Sigmoid colon (tissue), 6 donors: ENCODE measurements at regions not wholly inside any gene's neighbourhood (a gene's known extent, or its start where the extent isn't known, plus 50 kb on each side); places are given as distances from the start of the nearest gene placed in this dataset.
A peak's percentile ranks its signal among the peaks of the same experiment; 100 is the strongest.

Experiments used
- DNase-seq: peaks from one replicate; pipeline ENCODE4 v3.0.0-alpha.2; 2019
- H3K27ac ChIP-seq, 4 donors: fragments of 200-600 bp; sonication (generic); one replicate each; pipeline ENCODE4 v1.5.1; 2016 to 2019; ENCODE audit warnings: mild to moderate bottlenecking in 1 of 4
- H3K27me3 ChIP-seq, 3 donors: fragments of 200-600 bp; sonication (generic); one replicate each; pipeline ENCODE4 v1.5.1; 2019; ENCODE audit warnings: mild to moderate bottlenecking in 1 of 3
- H3K36me3 ChIP-seq, 4 donors: fragments of 200-600 bp; sonication (generic); one replicate each; pipeline ENCODE4 v1.5.1; 2016 to 2019
- H3K4me1 ChIP-seq, 4 donors: fragments of 200-600 bp; sonication (generic); one replicate each; pipeline ENCODE4 v1.5.1; 2017 to 2019
- H3K4me3 ChIP-seq, 4 donors: fragments of 200-600 bp; sonication (generic); one replicate each; pipeline ENCODE4 v1.5.1; 2017 to 2019; ENCODE audit warnings: mild to moderate bottlenecking in 2 of 4, moderate library complexity in 1 of 4
- H3K9me3 ChIP-seq, 4 donors: fragments of 200-600 bp in 3 of 4; sonication (generic) in 3 of 4; one replicate each; pipeline versions ENCODE4 v1.5.1 to v1.6.1; 2013 to 2019
- EP300 ChIP-seq, 4 donors: sonication (generic); formaldehyde crosslinking; IDR thresholded peaks; one replicate each; pipeline ENCODE4 v1.6.1; 2017; ENCODE audit warnings: antibody characterized with exemption in 4 of 4
- POLR2A ChIP-seq, 2 donors: fragments of 450-650 bp; IDR thresholded peaks; one replicate each; pipeline ENCODE4 v1.6.1; 2016; ENCODE audit warnings: antibody characterized with exemption in 2 of 2, mild to moderate bottlenecking in 2 of 2, moderate library complexity in 2 of 2
- POLR2AphosphoS5 ChIP-seq, 4 donors: sonication (generic); formaldehyde crosslinking; IDR thresholded peaks; one replicate each; pipeline ENCODE4 v1.6.1; 2017; ENCODE audit warnings: antibody characterized with exemption in 4 of 4
- WGBS, 2 donors: extraction: QIAGEN DNeasy Blood & Tissue Kit; methylation state at CpG; one replicate each; pipeline ENCODE4 v1.1.7; 2013; 5-methylcytosine and 5-hydroxymethylcytosine counted together
- intact Hi-C: fragments of 100-400 bp; cut with DNase I; formaldehyde crosslinking; loops from one replicate; pipeline ENCODE4 v1.15.1; 2023
- TF ChIP-seq, protein P1 (sequence below), 4 experiments: fragments of 450-650 bp in 3 of 4; fragments of 200-600 bp in 1 of 4; IDR thresholded peaks; one replicate each; pipeline ENCODE4 v1.5.1; 2016 to 2019; ENCODE audit warnings: antibody characterized with exemption in 4 of 4, mild to moderate bottlenecking in 3 of 4, moderate library complexity in 2 of 4
- donor health status: healthy with polysubstance abuse.
- donor health status: healthy.

DNA sequence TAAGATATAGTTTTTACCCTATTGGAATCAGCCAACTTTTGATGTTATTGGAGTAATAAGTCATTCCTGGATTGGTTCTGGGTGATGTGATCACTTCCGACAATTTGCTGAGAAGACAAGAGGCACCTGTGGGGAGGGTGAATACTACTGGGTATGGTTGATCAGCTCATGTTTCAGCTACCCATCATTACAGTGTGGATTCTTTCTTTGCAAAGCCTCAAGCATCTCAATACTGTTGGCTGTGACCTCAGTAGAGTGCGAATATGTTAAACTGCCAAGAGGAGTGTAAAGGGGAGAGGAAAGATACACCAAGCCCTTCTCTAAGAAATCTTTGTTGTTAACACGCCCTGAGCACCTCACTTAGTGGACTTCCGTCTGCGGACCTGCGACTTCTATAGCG is 317.7 kb downstream of the TDRD15 start:
- no peak overlapping the region for H3K4me3 ChIP-seq
- H3K4me1 ChIP-seq, result peaks cover 0 to 13% (median 10%) of the 10 kb centered on the region in 4 donors
- no peak overlapping the region for H3K27ac ChIP-seq
- TF ChIP-seq, protein P1, sequence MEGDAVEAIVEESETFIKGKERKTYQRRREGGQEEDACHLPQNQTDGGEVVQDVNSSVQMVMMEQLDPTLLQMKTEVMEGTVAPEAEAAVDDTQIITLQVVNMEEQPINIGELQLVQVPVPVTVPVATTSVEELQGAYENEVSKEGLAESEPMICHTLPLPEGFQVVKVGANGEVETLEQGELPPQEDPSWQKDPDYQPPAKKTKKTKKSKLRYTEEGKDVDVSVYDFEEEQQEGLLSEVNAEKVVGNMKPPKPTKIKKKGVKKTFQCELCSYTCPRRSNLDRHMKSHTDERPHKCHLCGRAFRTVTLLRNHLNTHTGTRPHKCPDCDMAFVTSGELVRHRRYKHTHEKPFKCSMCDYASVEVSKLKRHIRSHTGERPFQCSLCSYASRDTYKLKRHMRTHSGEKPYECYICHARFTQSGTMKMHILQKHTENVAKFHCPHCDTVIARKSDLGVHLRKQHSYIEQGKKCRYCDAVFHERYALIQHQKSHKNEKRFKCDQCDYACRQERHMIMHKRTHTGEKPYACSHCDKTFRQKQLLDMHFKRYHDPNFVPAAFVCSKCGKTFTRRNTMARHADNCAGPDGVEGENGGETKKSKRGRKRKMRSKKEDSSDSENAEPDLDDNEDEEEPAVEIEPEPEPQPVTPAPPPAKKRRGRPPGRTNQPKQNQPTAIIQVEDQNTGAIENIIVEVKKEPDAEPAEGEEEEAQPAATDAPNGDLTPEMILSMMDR (IDR thresholded peaks at IDR 0.05), result no peak
- no peak for TF ChIP-seq EP300 (IDR thresholded peaks at IDR 0.05)
- no peak for TF ChIP-seq POLR2AphosphoS5 (IDR thresholded peaks at IDR 0.05)
- no peak for TF ChIP-seq POLR2A (IDR thresholded peaks at IDR 0.05)
- H3K27me3 ChIP-seq, result no peaks in the 10 kb centered on the region
- intact Hi-C loops, result no loop called here
- H3K9me3 ChIP-seq, result no peaks in the 10 kb centered on the region
- DNase-seq, result no peak
- H3K36me3 ChIP-seq, result no peaks in the 10 kb centered on the region
- 92 to 95% methylated on average over 7 of the region's 7 CpGs for WGBS, 2 donors

DNA sequence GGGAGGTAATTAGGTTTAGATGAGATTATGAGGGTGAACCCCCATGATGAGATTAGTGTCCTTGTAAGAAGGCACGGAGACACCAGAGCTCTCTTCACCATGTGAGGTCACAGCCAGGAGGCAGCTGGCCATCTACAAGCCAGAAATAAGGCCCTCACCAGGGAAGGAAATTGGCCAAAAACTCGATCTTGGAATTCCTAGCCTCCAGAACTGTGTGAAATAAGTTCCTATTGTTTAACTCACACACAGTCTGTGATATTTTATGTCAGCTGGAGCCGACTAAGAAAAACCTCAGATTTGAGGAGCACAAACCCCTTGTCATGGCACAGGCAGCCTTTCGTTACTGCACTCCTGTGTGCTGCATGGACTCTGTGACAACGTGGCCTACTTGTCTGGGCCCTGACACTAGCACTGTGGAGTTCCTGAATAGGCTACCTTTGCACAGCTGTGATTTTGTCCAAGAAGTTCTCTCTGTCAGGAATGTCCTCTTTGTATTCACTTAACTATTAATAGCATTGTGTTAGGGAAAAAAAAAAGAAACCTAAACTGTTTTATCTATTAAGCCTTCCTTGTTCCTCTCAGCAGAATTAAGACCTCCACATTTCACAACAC is 319.8 kb downstream of the TDRD15 start:
- DNase-seq, result no peak
- H3K27me3 ChIP-seq, result no peaks in the 10 kb centered on the region
- H3K4me3 ChIP-seq, result no peak overlapping the region
- H3K9me3 ChIP-seq, result no peaks in the 10 kb centered on the region
- no peaks in the 10 kb centered on the region for H3K36me3 ChIP-seq
- intact Hi-C loops, result no loop called here
- peak overlapping the region; percentile 37 to 57 (median 44) for H3K27ac ChIP-seq
- H3K4me1 ChIP-seq, result peaks cover 0 to 13% (median 10%) of the 10 kb centered on the region in 4 donors
- TF ChIP-seq, protein P1 (IDR thresholded peaks at IDR 0.05), result no peak
- TF ChIP-seq EP300 (IDR thresholded peaks at IDR 0.05) (no peak), POLR2A (IDR thresholded peaks at IDR 0.05) (no peak)
- 58 to 65% methylated on average over 5 of the region's 5 CpGs for WGBS, 2 donors

DNA sequence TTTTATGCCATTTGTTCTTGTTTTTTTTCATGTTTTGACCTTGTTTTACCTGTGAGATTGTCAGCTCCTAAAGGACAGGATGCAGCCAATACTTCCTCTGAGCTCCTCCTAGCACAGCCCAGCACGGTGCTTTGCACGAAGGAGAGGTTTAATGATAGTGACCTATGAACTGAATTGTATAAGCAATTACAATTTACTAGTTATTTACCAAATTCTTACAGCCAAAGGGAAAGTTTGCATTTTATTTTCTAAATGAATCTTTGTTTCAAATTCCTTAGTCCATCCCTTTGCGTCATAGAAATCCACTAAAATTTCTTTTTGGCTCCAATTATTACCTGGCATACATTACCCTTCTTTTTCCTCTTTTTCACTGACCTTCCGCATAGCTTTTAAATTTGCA is 326.1 kb downstream of the TDRD15 start:
- TF ChIP-seq, protein P1 (IDR thresholded peaks at IDR 0.05), result no peak
- TF ChIP-seq EP300 (IDR thresholded peaks at IDR 0.05) (no peak), POLR2AphosphoS5 (IDR thresholded peaks at IDR 0.05) (no peak)
- Histone ChIP-seq H3K27me3 (no peaks in the 10 kb centered on the region), H3K4me3 (no peak overlapping the region), H3K27ac (no peak overlapping the region), H3K9me3 (no peaks in the 10 kb centered on the region), H3K36me3 (no peaks in the 10 kb centered on the region), H3K4me1 (peaks cover 0 to 11% (median 0%) of the 10 kb centered on the region in 4 donors)
- WGBS, 2 donors, result 47 to 66% methylated on average over 4 of the region's 4 CpGs
- intact Hi-C loops, result no loop called here
- no peak for DNase-seq

DNA sequence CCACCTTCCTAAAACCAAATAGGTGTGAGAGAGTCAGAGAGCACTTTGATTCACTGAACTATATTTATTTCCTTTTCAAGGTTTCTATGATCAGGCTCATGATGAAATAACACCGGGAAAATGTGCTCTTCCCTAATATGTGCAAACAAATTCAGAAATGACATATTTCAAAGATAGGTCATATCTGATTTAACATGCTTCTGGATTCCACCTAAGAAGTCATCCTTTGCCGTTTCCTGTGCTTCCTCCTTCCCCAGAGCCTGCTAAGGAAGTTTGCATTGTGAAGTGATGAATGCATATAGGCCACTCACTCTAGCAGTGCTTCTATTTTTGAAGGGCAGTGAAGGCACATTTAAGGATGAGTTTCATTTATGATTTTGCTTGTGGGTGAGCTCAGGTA is 327.6 kb downstream of the TDRD15 start:
- TF ChIP-seq POLR2AphosphoS5 (IDR thresholded peaks at IDR 0.05), result no peak
- TF ChIP-seq, protein P1 (IDR thresholded peaks at IDR 0.05), result no peak
- no peak for TF ChIP-seq POLR2A (IDR thresholded peaks at IDR 0.05)
- TF ChIP-seq EP300 (IDR thresholded peaks at IDR 0.05), result no peak
- intact Hi-C loops, result no loop called here

DNA sequence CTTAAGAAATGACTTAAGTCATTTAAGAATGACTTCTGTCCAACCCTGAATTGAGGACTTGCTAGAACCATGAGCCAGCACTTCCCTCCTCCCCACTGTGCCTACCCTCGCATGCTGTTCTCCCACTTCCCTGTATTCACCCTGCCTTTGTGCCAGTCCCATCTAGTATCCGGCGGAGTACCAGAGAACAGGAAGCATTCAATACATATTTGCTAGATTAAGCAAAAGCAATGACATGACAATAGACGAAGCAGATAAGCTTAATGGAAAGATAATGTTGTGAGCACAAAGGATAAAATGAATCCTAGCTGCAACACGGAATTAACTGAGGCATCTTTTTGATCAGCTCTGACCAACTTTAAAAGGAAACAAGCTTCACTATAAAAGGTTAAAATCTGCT is 328.5 kb downstream of the TDRD15 start:
- H3K4me3 ChIP-seq, result no peak overlapping the region
- DNase-seq, result no peak
- intact Hi-C loops, result no loop called here
- no peaks in the 10 kb centered on the region for H3K9me3 ChIP-seq
- H3K36me3 ChIP-seq, result no peaks in the 10 kb centered on the region
- H3K27me3 ChIP-seq, result no peaks in the 10 kb centered on the region
- WGBS, 2 donors, result 55 to 69% methylated on average over 5 of the region's 5 CpGs
- peaks cover 0 to 11% (median 0%) of the 10 kb centered on the region in 4 donors for H3K4me1 ChIP-seq
- H3K27ac ChIP-seq, result no peak overlapping the region
- no peak for TF ChIP-seq POLR2A (IDR thresholded peaks at IDR 0.05)
- TF ChIP-seq, protein P1 (IDR thresholded peaks at IDR 0.05), result no peak
- TF ChIP-seq EP300 (IDR thresholded peaks at IDR 0.05), result no peak
- TF ChIP-seq POLR2AphosphoS5 (IDR thresholded peaks at IDR 0.05), result no peak

More for the DNA sequence above, 327.6 kb downstream of the TDRD15 start:
- WGBS, 2 donors, result 37 to 64% methylated on average over 2 of the region's 2 CpGs
- H3K27me3 ChIP-seq, result no peaks in the 10 kb centered on the region
- no peak for DNase-seq
- peaks cover 0 to 11% (median 0%) of the 10 kb centered on the region in 4 donors for H3K4me1 ChIP-seq
- no peaks in the 10 kb centered on the region for H3K36me3 ChIP-seq
- no peak overlapping the region for H3K27ac ChIP-seq
- H3K9me3 ChIP-seq, result no peaks in the 10 kb centered on the region
- H3K4me3 ChIP-seq, result no peak overlapping the region
